ENCODE measurements at regions not wholly inside any gene's neighbourhood (a gene's known extent, or its start where the extent isn't known, plus 50 kb on each side); places are given as distances from the start of the nearest gene placed in this dataset.

DNA sequence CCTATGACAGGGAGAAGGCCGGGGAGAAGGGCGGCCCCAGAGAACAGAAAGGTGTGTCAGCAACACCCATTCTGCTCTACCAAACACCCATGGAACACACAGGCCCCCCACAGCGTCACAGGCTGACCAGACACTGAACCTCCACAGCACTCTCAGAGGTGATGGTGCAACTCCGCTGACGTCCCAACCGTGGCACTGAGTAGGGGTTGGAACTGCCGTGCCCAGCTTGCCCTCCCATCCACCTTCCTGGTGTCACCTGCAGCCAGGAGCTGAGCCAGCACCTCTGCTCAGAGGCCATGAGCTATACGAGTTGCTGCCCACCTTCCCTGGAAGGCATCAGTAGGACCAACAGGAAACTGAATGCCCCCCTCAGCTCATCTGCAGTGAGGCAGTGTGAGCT, 412.9 kb upstream of the SALL3 start:
- in situ Hi-C loops (cut with MboI), result no loop called here
- H4K20me1 ChIP-seq (ENCODE audit: insufficient read depth), result no peaks in the 10 kb centered on the region
- no peak for TF ChIP-seq EZH2phosphoT487 (IDR thresholded peaks at IDR 0.05; ENCODE audit: insufficient read depth, low read depth)
- no peak for TF ChIP-seq EZH2 (IDR thresholded peaks at IDR 0.05; ENCODE audit: insufficient read depth, poor library complexity, severe bottlenecking)
- H3K9me2 ChIP-seq (ENCODE audit: insufficient read depth), result no peaks in the 10 kb centered on the region
- no peak overlapping the region for H2AFZ ChIP-seq
- H3K4me1 ChIP-seq (ENCODE audit: insufficient read depth), result no peaks in the 10 kb centered on the region
- H3K36me3 ChIP-seq (ENCODE audit: low read depth), result no peaks in the 10 kb centered on the region
- no peaks in the 10 kb centered on the region for H3K79me2 ChIP-seq (ENCODE audit: insufficient read depth)
- no peaks in the 10 kb centered on the region for H3K27me3 ChIP-seq (replicated peaks; ENCODE audit: insufficient read depth)
- no peak overlapping the region for H3K4me2 ChIP-seq (ENCODE audit: unreplicated experiment)
- DNase-seq, result no peak
- 37 to 40% methylated on average over 6 to 8 of the region's 8 CpGs for WGBS, 2 experiments (ENCODE audit: low coverage in 1 of 2, low lambda C conversion rate in 2 of 2, missing lambda C conversion rate in 2 of 2)
- H3F3A ChIP-seq (ENCODE audit: insufficient read depth), result no peaks in the 10 kb centered on the region
- no peaks in the 10 kb centered on the region for H3K9me3 ChIP-seq (ENCODE audit: low read depth)
- no peak overlapping the region for H3K27ac ChIP-seq
- H3K9ac ChIP-seq, result no peak overlapping the region
- H3K4me3 ChIP-seq, result no peak overlapping the region

DNA sequence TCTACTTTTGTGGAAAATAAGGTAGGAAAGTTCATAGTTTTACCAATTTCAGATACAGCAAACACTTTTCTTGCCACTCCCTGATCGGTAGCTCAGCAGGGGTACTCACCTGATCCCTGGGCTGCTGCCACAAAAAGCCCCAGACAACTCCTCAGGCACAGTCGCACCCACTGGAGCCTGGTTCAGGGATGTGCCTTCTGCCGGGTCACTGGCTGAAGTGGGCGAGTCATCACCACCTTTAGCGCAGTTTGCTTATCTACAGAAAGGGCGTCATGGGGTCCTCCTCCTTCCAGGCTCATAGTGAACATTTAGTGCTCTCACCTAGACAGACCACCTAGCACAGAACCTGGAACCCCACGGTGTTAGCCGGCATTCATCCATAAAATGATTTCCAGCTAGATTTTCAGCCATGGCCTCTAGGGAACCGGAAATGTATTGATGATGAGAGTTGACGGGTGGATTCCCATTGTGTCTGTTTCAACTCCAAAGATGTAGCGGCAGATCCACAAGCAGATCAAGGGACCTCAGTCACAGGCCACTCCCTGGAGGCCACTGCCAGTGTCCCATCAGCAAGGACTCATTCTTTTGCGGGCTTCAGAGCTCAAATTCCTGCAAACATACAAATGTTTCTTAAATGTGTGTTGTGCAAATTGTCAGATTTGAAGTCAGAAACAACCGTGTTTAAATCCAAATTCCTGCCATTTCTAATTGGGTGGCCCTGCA, 408.4 kb upstream of the SALL3 start:
- H3K79me2 ChIP-seq (ENCODE audit: insufficient read depth), result no peaks in the 10 kb centered on the region
- no peak overlapping the region for H3K9ac ChIP-seq
- H3K4me3 ChIP-seq, result no peak overlapping the region
- H3K9me3 ChIP-seq (ENCODE audit: low read depth), result no peaks in the 10 kb centered on the region
- no peaks in the 10 kb centered on the region for H3K9me2 ChIP-seq (ENCODE audit: insufficient read depth)
- H3K27ac ChIP-seq, result no peak overlapping the region
- no peaks in the 10 kb centered on the region for H3K4me1 ChIP-seq (ENCODE audit: insufficient read depth)
- no peaks in the 10 kb centered on the region for H3K36me3 ChIP-seq (ENCODE audit: low read depth)
- no peak overlapping the region for H3K4me2 ChIP-seq (ENCODE audit: unreplicated experiment)
- in situ Hi-C loops (cut with MboI), result no loop called here
- DNase-seq, result no peak
- whole genome bisulfite sequencing, 2 experiments (ENCODE audit: low coverage in 1 of 2, low lambda C conversion rate in 2 of 2, missing lambda C conversion rate in 2 of 2), result 41 to 51% methylated on average over 13 of the region's 13 CpGs
- H2AFZ ChIP-seq, result no peak overlapping the region
- no peaks in the 10 kb centered on the region for H4K20me1 ChIP-seq (ENCODE audit: insufficient read depth)
- no peaks in the 10 kb centered on the region for H3K27me3 ChIP-seq (replicated peaks; ENCODE audit: insufficient read depth)
- TF ChIP-seq EZH2phosphoT487 (IDR thresholded peaks at IDR 0.05; ENCODE audit: insufficient read depth, low read depth) (no peak), EZH2 (IDR thresholded peaks at IDR 0.05; ENCODE audit: insufficient read depth, poor library complexity, severe bottlenecking) (no peak)
- no peaks in the 10 kb centered on the region for H3F3A ChIP-seq (ENCODE audit: insufficient read depth)

DNA sequence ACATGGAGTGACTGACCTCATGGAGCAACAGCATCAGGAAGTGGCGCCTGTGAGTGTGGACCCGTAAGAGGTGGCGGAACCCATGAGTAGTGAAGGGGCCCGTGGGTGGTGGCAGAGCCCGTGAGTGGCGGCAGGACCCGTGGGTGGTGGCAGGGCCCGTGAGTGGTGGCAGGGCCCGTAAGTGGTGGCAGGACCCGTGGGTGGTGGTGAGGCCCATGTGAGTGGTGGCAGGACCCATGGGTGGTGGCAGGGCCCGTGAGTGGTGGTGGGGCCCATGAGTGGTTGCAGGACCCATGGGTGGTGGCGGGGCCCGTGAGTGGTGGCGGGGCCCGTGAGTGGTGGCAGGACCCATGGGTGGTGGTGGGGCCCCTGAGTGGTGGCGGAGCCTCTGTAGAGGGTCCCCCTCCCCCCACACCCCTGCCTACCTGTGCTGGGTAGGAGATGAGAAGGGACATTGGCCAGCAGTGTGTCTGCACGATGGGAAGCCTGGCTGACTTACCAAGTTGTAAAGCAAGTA, 407.7 kb upstream of the SALL3 start:
- H2AFZ ChIP-seq, result no peak overlapping the region
- no peak for DNase-seq
- no peaks in the 10 kb centered on the region for H4K20me1 ChIP-seq (ENCODE audit: insufficient read depth)
- no peak overlapping the region for H3K4me2 ChIP-seq (ENCODE audit: unreplicated experiment)
- no peaks in the 10 kb centered on the region for H3K79me2 ChIP-seq (ENCODE audit: insufficient read depth)
- H3K36me3 ChIP-seq (ENCODE audit: low read depth), result no peaks in the 10 kb centered on the region
- H3K9ac ChIP-seq, result no peak overlapping the region
- H3K27ac ChIP-seq, result no peak overlapping the region
- H3K9me2 ChIP-seq (ENCODE audit: insufficient read depth), result no peaks in the 10 kb centered on the region
- 55 to 63% methylated on average over 10 to 17 of the region's 17 CpGs for WGBS, 2 experiments (ENCODE audit: low coverage in 1 of 2, low lambda C conversion rate in 2 of 2, missing lambda C conversion rate in 2 of 2)
- H3F3A ChIP-seq (ENCODE audit: insufficient read depth), result no peaks in the 10 kb centered on the region
- TF ChIP-seq EZH2phosphoT487 (IDR thresholded peaks at IDR 0.05; ENCODE audit: insufficient read depth, low read depth) (no peak), EZH2 (IDR thresholded peaks at IDR 0.05; ENCODE audit: insufficient read depth, poor library complexity, severe bottlenecking) (no peak)
- no peaks in the 10 kb centered on the region for H3K9me3 ChIP-seq (ENCODE audit: low read depth)
- H3K4me1 ChIP-seq (ENCODE audit: insufficient read depth), result no peaks in the 10 kb centered on the region
- H3K27me3 ChIP-seq (replicated peaks; ENCODE audit: insufficient read depth), result no peaks in the 10 kb centered on the region
- in situ Hi-C loops (cut with MboI), result no loop called here
- no peak overlapping the region for H3K4me3 ChIP-seq

DNA sequence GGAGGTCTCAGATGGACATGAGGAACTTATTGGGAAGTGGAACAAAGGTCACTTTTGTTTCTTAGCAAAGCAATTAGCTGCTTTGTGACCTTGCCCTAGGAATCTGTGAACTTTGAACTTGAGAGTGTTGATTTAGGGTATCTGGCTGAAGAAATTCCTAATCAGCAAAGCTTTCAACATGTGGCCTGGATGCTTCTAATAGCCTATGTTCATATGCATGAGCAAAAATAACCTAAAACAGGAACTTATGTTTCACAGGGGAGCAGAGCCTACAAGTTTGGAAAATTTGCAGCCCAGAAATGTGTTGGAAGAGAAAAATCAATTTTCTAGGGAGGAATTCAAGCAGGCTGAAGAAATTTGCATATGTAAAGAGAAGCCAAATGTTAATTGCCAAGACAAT, 405.8 kb upstream of the SALL3 start:
- in situ Hi-C loops (cut with MboI), result no loop called here

More for the DNA sequence above, 405.8 kb upstream of the SALL3 start:
- Histone ChIP-seq H3K4me3 (no peak overlapping the region), H4K20me1 (ENCODE audit: insufficient read depth) (no peaks in the 10 kb centered on the region), H3K27ac (no peak overlapping the region), H3K9me3 (ENCODE audit: low read depth) (no peaks in the 10 kb centered on the region), H3K4me2 (ENCODE audit: unreplicated experiment) (no peak overlapping the region), H3K79me2 (ENCODE audit: insufficient read depth) (no peaks in the 10 kb centered on the region), H2AFZ (no peak overlapping the region), H3F3A (ENCODE audit: insufficient read depth) (no peaks in the 10 kb centered on the region), H3K27me3 (replicated peaks; ENCODE audit: insufficient read depth) (no peaks in the 10 kb centered on the region), H3K9ac (no peak overlapping the region), H3K9me2 (ENCODE audit: insufficient read depth) (no peaks in the 10 kb centered on the region), H3K36me3 (ENCODE audit: low read depth) (no peaks in the 10 kb centered on the region), H3K4me1 (ENCODE audit: insufficient read depth) (no peaks in the 10 kb centered on the region)
- no peak for DNase-seq
- TF ChIP-seq EZH2 (IDR thresholded peaks at IDR 0.05; ENCODE audit: insufficient read depth, poor library complexity, severe bottlenecking) (no peak), EZH2phosphoT487 (IDR thresholded peaks at IDR 0.05; ENCODE audit: insufficient read depth, low read depth) (no peak)
